Cardiac muscle cell (in vitro differentiated cells and primary cell): ENCODE measurements at regions not wholly inside any gene's neighbourhood (a gene's known extent, or its start where the extent isn't known, plus 50 kb on each side); places are given as distances from the start of the nearest gene placed in this dataset.

Source experiments
- DNase-seq, 2 donors: peaks; one replicate each; pipeline versions ENCODE4 v3.0.0 to v3.0.0-alpha.2; 2010 to 2017; ENCODE audit warnings: low read depth in 1 of 2, low spot score in 1 of 2
- H3K27ac ChIP-seq: fragments of 200-600 bp; sonication (generic); 2 replicates; pipeline ENCODE4 v1.5.1; 2016
- H3K27me3 ChIP-seq: fragments of 200-600 bp; sonication (generic); 2 replicates; pipeline ENCODE4 v1.6.0; 2016; ENCODE audit warnings: control low read depth
- H3K36me3 ChIP-seq: fragments of 200-600 bp; sonication (generic); 2 replicates; pipeline ENCODE4 v1.5.1; 2016; ENCODE audit warnings: control low read depth
- H3K4me1 ChIP-seq: fragments of 200-600 bp; sonication (generic); 2 replicates; pipeline ENCODE4 v1.8.1; 2017; ENCODE audit warnings: low read depth, mild to moderate bottlenecking, mixed run types
- H3K4me3 ChIP-seq: fragments of 200-600 bp; sonication (generic); 2 replicates; pipeline ENCODE4 v1.5.1; 2016; ENCODE audit warnings: mild to moderate bottlenecking
- H3K9me3 ChIP-seq: fragments of 200-600 bp; sonication (generic); 2 replicates; pipeline ENCODE4 v1.5.1; 2017; ENCODE audit warnings: low read depth, mild to moderate bottlenecking, control low read depth
- TF ChIP-seq, protein P1 (sequence below): IDR thresholded peaks from 2 replicates; pipeline ENCODE4 v1.5.1; 2012; ENCODE audit warnings: low read depth, mild to moderate bottlenecking, low read length

DNA sequence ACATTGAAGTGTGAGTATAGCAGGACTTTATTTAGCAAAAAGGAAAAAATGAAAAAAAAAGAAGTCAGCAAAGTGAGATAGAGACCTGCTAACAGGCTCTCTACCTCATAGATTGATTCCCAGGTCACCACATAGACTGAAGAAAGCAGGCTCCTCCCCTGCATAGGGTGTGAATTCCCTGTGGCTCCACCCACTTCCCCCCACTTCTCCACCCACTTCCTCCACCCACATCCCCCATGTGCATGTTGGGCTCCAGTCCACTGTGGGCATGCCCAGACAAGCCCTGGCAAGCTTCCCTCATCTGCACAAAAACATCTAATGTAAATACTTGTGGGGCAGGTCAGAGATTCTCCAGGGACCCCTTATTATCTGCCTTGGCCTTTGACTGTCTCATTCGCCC is 97.8 kb downstream of the TMEM47 start:
- Histone ChIP-seq H3K4me1 (no peaks in the 10 kb centered on the region), H3K36me3 (no peaks in the 10 kb centered on the region), H3K27me3 (no peaks in the 10 kb centered on the region), H3K27ac (no peak overlapping the region), H3K9me3 (no peaks in the 10 kb centered on the region), H3K4me3 (no peak overlapping the region)
- TF ChIP-seq, protein P1, sequence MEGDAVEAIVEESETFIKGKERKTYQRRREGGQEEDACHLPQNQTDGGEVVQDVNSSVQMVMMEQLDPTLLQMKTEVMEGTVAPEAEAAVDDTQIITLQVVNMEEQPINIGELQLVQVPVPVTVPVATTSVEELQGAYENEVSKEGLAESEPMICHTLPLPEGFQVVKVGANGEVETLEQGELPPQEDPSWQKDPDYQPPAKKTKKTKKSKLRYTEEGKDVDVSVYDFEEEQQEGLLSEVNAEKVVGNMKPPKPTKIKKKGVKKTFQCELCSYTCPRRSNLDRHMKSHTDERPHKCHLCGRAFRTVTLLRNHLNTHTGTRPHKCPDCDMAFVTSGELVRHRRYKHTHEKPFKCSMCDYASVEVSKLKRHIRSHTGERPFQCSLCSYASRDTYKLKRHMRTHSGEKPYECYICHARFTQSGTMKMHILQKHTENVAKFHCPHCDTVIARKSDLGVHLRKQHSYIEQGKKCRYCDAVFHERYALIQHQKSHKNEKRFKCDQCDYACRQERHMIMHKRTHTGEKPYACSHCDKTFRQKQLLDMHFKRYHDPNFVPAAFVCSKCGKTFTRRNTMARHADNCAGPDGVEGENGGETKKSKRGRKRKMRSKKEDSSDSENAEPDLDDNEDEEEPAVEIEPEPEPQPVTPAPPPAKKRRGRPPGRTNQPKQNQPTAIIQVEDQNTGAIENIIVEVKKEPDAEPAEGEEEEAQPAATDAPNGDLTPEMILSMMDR, result no peak
- peak in 1 of 2 donors; percentile 4 for DNase-seq

DNA sequence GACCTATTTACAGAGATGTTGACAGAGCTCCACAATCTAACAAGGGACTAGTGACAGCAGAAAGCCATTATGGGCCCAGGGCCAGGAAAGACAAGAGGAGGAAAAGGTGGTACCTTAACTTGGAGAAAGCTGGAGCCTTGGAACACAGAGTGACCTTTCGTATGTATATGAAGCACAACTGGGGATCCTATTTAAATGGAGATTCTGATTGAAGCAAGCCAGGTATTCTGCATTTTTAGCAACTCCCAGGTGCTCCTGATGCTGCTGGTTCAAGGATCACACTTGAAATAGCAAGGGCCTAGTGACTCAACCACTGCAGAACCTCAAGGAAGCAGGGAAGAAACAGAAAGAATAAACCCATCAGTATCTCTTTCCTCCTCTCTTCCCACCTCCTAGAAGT is 99.4 kb downstream of the TMEM47 start:
- no peak for DNase-seq
- no peak overlapping the region for H3K4me3 ChIP-seq
- TF ChIP-seq, protein P1, result no peak
- H3K4me1 ChIP-seq, result no peaks in the 10 kb centered on the region
- H3K36me3 ChIP-seq, result no peaks in the 10 kb centered on the region
- no peaks in the 10 kb centered on the region for H3K27me3 ChIP-seq
- no peaks in the 10 kb centered on the region for H3K9me3 ChIP-seq
- H3K27ac ChIP-seq, result no peak overlapping the region

DNA sequence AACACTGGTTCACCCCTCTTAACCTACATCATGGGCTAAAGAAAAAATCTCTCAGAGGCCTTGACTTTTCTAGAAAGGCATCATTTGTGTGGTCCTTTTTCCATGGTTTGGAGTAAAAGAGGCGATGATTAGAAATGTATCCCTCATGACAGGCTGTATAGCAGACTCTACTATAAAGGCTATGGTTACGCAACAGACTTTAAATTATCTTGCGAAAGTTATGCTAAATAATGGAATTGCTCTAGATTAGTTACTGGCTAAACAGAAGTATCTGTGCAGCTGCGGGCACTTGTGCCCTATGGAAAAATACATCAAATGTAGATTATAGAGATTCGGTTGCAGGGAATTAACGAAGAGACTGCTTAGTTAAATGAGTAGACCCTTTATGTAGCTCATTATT is 101.6 kb downstream of the TMEM47 start:
- H3K27ac ChIP-seq, result no peak overlapping the region
- no peak for DNase-seq
- H3K36me3 ChIP-seq, result no peaks in the 10 kb centered on the region
- H3K9me3 ChIP-seq, result no peaks in the 10 kb centered on the region
- TF ChIP-seq, protein P1, result no peak
- no peaks in the 10 kb centered on the region for H3K27me3 ChIP-seq
- no peak overlapping the region for H3K4me3 ChIP-seq
- no peaks in the 10 kb centered on the region for H3K4me1 ChIP-seq

DNA sequence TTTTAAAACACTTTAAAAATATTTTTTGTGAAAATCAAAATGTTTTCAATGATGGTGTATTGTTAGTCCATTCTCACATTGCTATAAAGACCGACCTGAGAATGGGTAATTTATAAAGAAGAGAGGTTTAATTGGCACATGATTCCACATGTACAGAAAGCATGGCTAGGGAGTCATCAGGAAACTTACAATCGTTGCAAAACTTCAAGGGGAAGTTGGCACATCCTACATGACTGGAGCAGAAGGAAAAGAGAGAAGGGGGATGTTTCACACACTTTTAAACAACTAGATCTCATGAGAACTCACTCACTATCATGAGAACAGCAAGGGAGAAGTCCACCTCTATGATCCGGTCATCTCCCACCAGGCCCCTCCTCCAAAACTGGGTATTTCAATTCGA is 110.7 kb downstream of the TMEM47 start:
- Histone ChIP-seq H3K4me3 (no peak overlapping the region), H3K27ac (no peak overlapping the region), H3K27me3 (no peaks in the 10 kb centered on the region), H3K4me1 (no peaks in the 10 kb centered on the region), H3K36me3 (no peaks in the 10 kb centered on the region), H3K9me3 (no peaks in the 10 kb centered on the region)
- DNase-seq, result peak in 1 of 2 donors; percentile 8
- TF ChIP-seq, protein P1, result no peak

DNA sequence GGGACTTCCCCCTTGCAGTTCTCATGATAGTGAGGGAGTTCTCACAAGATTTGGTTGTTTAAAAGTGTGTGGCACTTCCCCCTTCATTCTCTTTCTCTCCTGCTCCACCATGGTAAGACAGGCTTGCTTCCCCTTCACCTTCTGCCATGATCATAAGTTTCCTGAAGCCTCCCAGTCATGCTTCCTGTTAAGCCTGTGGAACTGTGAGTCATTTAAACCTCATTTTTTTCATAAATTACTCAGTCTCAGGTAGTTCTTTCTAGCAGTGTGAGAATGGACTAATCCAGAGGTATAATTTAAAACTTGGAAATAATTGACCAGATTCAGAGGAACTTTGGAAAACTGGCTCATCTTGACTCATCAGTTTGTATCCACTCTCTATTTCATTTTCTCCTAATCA is 129.0 kb downstream of the TMEM47 start:
- Histone ChIP-seq H3K36me3 (no peaks in the 10 kb centered on the region), H3K4me3 (no peak overlapping the region), H3K4me1 (no peaks in the 10 kb centered on the region), H3K9me3 (no peaks in the 10 kb centered on the region), H3K27ac (no peak overlapping the region), H3K27me3 (no peaks in the 10 kb centered on the region)
- DNase-seq, result no peak
- TF ChIP-seq, protein P1, result no peak

DNA sequence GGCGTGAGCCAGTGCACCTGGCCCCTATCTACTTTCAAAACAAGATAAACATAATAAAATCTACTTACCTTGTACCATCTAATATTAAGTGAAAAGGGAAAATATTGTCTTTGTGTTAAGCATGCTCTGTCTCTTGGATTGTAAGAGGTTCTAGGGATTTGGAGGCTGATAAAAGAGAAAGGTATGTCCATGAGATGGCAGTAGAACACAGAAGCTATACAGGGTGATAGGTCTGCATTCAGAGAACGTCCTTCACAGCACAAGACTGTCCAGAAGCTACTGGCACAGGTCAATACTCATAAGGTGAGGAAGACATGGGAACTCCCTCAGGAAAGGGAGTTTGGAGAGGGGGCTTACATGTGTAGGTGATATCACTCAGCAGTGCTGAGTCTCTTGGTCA is 135.5 kb downstream of the TMEM47 start:
- Histone ChIP-seq H3K36me3 (no peaks in the 10 kb centered on the region), H3K27ac (no peak overlapping the region), H3K4me1 (no peaks in the 10 kb centered on the region), H3K9me3 (no peaks in the 10 kb centered on the region), H3K4me3 (no peak overlapping the region), H3K27me3 (no peaks in the 10 kb centered on the region)
- TF ChIP-seq, protein P1, result no peak
- no peak for DNase-seq
